HG03159 (cell line): ENCODE measurements at regions not wholly inside any gene's neighbourhood (a gene's known extent, or its start where the extent isn't known, plus 50 kb on each side); places are given as distances from the start of the nearest gene placed in this dataset.

Experiments
- ATAC-seq: cut with Tn5 transposase; IDR thresholded peaks from one replicate; pipeline ENCODE4 v1.9.1; 2021; ENCODE audit warnings: mild to moderate bottlenecking, moderate library complexity; ENCODE audit not compliant: unreplicated experiment

- ATAC-seq: no peak
Measured at GRCh38 chr6:164183556-164184123, 769.1 kb downstream of the QKI start.

GRCh38 chr6:164178679-164179332, 764.3 kb downstream of the QKI start:
- no peak for ATAC-seq

GRCh38 chr6:164169355-164169754, 754.8 kb downstream of the QKI start:
- no peak for ATAC-seq

GRCh38 chr6:164168595-164168994, 754.1 kb downstream of the QKI start:
- no peak for ATAC-seq

- no peak for ATAC-seq
Measured at GRCh38 chr6:164167873-164168405, 753.4 kb downstream of the QKI start.

- ATAC-seq: no peak
Measured at GRCh38 chr6:164166996-164167395, 752.5 kb downstream of the QKI start.

- no peak for ATAC-seq
Measured at GRCh38 chr6:164166515-164166914, 752.0 kb downstream of the QKI start.

- no peak for ATAC-seq
Measured at GRCh38 chr6:164164876-164165275, 750.4 kb downstream of the QKI start.

GRCh38 chr6:164163239-164163638, 748.7 kb downstream of the QKI start:
- no peak for ATAC-seq

GRCh38 chr6:164159061-164159460, 744.5 kb downstream of the QKI start:
- ATAC-seq: no peak

- no peak for ATAC-seq
Measured at GRCh38 chr6:164154588-164154987, 740.1 kb downstream of the QKI start.

- ATAC-seq: no peak
Measured at GRCh38 chr6:164152611-164153010, 738.1 kb downstream of the QKI start.

- no peak for ATAC-seq
Measured at GRCh38 chr6:164151161-164152120, 736.9 kb downstream of the QKI start.

GRCh38 chr6:164150232-164150631, 735.7 kb downstream of the QKI start:
- no peak for ATAC-seq

GRCh38 chr6:164148788-164149187, 734.3 kb downstream of the QKI start:
- ATAC-seq: no peak

- ATAC-seq: no peak
Measured at GRCh38 chr6:164144316-164144715, 729.8 kb downstream of the QKI start.

GRCh38 chr6:164142322-164142721, 727.8 kb downstream of the QKI start:
- ATAC-seq: no peak

GRCh38 chr6:164135511-164136132, 721.1 kb downstream of the QKI start:
- no peak for ATAC-seq

- no peak for ATAC-seq
Measured at GRCh38 chr6:164133095-164133494, 718.6 kb downstream of the QKI start.

GRCh38 chr6:164130585-164130984, 716.1 kb downstream of the QKI start:
- no peak for ATAC-seq

GRCh38 chr6:164130151-164130550, 715.6 kb downstream of the QKI start:
- ATAC-seq: no peak
